SK-N-MC (cell line): ENCODE measurements at regions not wholly inside any gene's neighbourhood (a gene's known extent, or its start where the extent isn't known, plus 50 kb on each side); places are given as distances from the start of the nearest gene placed in this dataset.

Experiments
- DNase-seq: peaks from one replicate; pipeline ENCODE4 v3.0.0-alpha.2; 2011; ENCODE audit warnings: low read depth, low spot score
- H3K27ac ChIP-seq: fragments of 200-600 bp; sonication (generic); 2 replicates; pipeline ENCODE4 v1.5.1; 2016; ENCODE audit warnings: mixed run types
- H3K36me3 ChIP-seq: fragments of 200-600 bp; sonication (generic); 2 replicates; pipeline ENCODE4 v1.6.1; 2017; ENCODE audit warnings: antibody characterized with exemption, low read length, mixed read lengths; ENCODE audit not compliant: insufficient read depth
- H3K4me3 ChIP-seq: fragments of 200-600 bp; sonication (generic); 2 replicates; pipeline ENCODE4 v1.5.1; 2016
- H3K9ac ChIP-seq: fragments of 200-600 bp; sonication (generic); 2 replicates; pipeline ENCODE4 v1.8.0; 2017; ENCODE audit warnings: mixed run types, mixed read lengths; ENCODE audit not compliant: insufficient read length
- H3K9me3 ChIP-seq: fragments of 200-600 bp; sonication (generic); 2 replicates; pipeline ENCODE4 v1.6.1; 2017; ENCODE audit warnings: low read depth, mild to moderate bottlenecking, antibody characterized with exemption, low read length, moderate library complexity, mixed read lengths
- EZH2 ChIP-seq: fragments of 200-600 bp; sonication (generic); IDR thresholded peaks from one replicate; pipeline ENCODE4 v1.6.1; 2017; ENCODE audit warnings: antibody characterized with exemption
- FOXP2 ChIP-seq: optimal IDR thresholded peaks from 2 replicates; pipeline ENCODE3; 2011; ENCODE audit warnings: mild to moderate bottlenecking, moderate library complexity; ENCODE audit not compliant: insufficient read depth; ENCODE audit errors: extremely low read length, control extremely low read depth
- POLR2AphosphoS5 ChIP-seq: IDR thresholded peaks from 2 replicates; pipeline ENCODE4 v1.6.1; 2012; ENCODE audit warnings: mild to moderate bottlenecking, low read depth, low read length, borderline replicate concordance

DNA sequence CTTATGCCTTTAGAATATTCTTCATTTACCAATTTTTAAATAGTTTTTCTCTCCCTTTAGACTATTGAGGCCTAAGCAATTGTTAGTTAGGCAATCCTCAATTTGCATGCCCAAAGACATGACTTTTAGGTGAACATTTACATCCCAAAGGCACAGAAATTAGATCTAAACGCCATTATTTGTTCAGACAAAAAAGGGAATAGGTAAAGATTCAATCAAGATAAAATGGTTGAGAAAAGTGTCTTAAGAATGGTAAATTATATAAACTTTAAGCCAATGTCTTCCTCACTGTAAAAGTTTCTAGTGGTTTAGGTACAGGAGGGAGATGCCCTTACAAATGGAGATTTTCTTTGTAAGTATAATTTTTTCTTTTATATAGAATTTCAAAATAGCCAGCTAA is 50.2 kb upstream of the MME start:
- no peak for DNase-seq
- no peaks in the 10 kb centered on the region; the same call in 1 of the 2 replicates for H3K36me3 ChIP-seq
- no peak for TF ChIP-seq POLR2AphosphoS5
- TF ChIP-seq FOXP2, result no peak
- TF ChIP-seq EZH2, result no peak
- H3K4me3 ChIP-seq, result no peak overlapping the region
- peak overlapping the region; percentile 99; the same call in 1 of the 2 replicates for H3K27ac ChIP-seq
- no peak overlapping the region for H3K9ac ChIP-seq
- no peaks in the 10 kb centered on the region for H3K9me3 ChIP-seq

GRCh38 chr3:155026999-155027591 is 53.0 kb upstream of the MME start:
- TF ChIP-seq POLR2AphosphoS5, result peak; percentile 56; the same call in 1 of the 2 replicates
- TF ChIP-seq FOXP2, result no peak
- TF ChIP-seq EZH2, result no peak
- DNase-seq, result peak; percentile 94
- Histone ChIP-seq H3K4me3 (peak overlapping the region; percentile 26), H3K36me3 (no peaks in the 10 kb centered on the region; the same call in 1 of the 2 replicates), H3K9ac (peak overlapping the region; percentile 4), H3K9me3 (no peaks in the 10 kb centered on the region), H3K27ac (peak overlapping the region; percentile 90)

- no peak overlapping the region for H3K4me3 ChIP-seq
- TF ChIP-seq FOXP2 (no peak), EZH2 (no peak)
- H3K27ac ChIP-seq, result no peak overlapping the region
- no peaks in the 10 kb centered on the region for H3K9me3 ChIP-seq
- no peak overlapping the region for H3K9ac ChIP-seq
- no peaks in the 10 kb centered on the region for H3K36me3 ChIP-seq
- DNase-seq, result no peak
Observed at GRCh38 chr3:155024006-155024638, 56.0 kb upstream of the MME start.

- H3K9me3 ChIP-seq, result no peaks in the 10 kb centered on the region
- no peaks in the 10 kb centered on the region for H3K36me3 ChIP-seq
- H3K27ac ChIP-seq, result no peak overlapping the region
- TF ChIP-seq FOXP2 (no peak), POLR2AphosphoS5 (no peak), EZH2 (no peak)
- no peak overlapping the region for H3K4me3 ChIP-seq
- H3K9ac ChIP-seq, result no peak overlapping the region
- no peak for DNase-seq
Observed at GRCh38 chr3:155022896-155023295, 57.2 kb upstream of the MME start.

DNA sequence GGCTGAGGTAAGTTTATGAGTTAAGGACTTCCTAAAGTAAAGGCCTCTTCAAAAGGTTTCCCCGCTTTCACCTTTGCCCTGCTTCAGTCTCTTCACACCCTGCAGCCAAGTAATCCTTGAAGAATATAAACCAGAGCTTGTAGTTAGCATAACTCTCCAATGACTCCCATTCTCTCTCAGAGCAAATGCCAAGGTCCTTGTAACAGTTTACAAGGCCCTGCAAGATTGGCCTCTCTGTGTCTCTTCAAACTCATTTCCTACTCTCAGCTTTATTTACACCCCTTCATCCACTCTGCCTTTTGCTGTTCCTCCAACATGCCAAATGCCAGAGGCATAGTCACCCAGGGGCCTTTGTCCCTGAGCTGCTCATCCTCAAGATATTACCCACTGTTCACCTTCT is 60.5 kb upstream of the MME start:
- Histone ChIP-seq H3K36me3 (no peaks in the 10 kb centered on the region), H3K27ac (no peak overlapping the region), H3K4me3 (no peak overlapping the region), H3K9ac (no peak overlapping the region), H3K9me3 (no peaks in the 10 kb centered on the region)
- DNase-seq, result no peak
- TF ChIP-seq EZH2, result no peak
- no peak for TF ChIP-seq POLR2AphosphoS5
- no peak for TF ChIP-seq FOXP2

DNA sequence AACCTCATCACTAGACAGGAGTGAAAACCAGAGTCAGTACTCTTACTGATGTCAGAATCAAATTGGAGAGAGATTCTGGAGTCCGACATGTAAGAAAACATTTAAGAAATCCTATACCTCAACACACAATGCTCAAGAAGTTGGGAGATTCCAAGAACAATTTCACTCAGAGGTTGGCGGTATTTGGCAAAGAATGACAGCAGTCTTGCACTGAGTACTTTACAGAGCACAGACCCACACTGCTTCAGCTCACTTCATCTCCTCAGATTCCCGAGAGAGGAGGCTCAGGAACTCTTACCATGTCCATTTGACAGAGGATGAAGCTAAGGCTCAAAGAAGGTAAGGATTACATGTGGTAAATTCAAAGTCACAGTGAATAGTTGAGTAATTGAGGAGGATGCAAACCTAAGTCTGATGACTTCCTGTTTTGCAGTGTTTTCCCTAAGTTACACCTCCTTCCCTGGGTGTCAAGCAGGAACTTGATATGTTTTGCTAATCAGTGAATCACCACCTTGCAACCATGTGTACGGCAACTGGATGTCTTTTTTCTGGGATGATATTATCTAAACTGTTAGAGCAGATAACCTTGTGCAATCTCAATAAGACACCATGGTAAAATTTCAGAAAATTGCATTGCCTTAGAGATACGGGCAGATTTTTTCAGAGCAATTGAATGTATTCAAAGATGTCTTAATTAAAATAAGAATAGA is 61.3 kb upstream of the MME start:
- no peak for TF ChIP-seq FOXP2
- no peak for TF ChIP-seq EZH2
- TF ChIP-seq POLR2AphosphoS5, result no peak
- Histone ChIP-seq H3K9ac (no peak overlapping the region), H3K27ac (no peak overlapping the region), H3K9me3 (no peaks in the 10 kb centered on the region), H3K4me3 (no peak overlapping the region), H3K36me3 (no peaks in the 10 kb centered on the region)
- DNase-seq, result no peak

DNA sequence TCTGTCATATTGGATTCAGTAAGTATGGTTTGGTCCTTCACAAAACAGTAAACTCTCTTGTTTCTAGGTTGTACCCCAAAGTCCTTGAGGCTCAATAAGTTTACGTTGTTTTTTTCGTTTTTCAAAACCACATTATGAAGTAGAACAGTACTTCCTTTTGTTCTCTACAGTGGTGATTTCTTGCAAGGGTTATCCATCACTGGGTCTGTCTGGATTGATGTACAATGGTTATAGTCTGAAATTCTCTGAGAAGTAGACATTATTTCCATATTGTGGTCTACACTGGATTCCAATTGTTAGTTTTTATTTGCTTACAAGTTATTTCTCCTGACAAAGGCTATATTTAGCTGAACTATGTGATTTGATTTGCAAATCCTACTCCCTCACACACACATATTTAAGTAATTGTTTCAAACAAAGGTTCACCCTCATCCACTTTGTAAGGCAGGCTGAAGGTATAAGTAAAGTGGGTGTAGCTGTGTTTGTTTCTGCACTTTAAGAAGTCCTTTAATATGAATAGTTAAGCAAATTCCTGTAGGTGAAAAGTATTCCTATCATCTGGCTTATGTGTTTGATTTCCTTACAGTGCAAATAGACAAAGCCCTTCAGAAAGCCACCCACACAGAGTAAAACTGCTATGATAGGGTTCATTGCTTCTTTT is 64.2 kb upstream of the MME start:
- Histone ChIP-seq H3K9ac (no peak overlapping the region), H3K27ac (no peak overlapping the region), H3K36me3 (no peaks in the 10 kb centered on the region), H3K4me3 (no peak overlapping the region), H3K9me3 (no peaks in the 10 kb centered on the region)
- no peak for DNase-seq
- TF ChIP-seq POLR2AphosphoS5 (no peak), EZH2 (no peak), FOXP2 (no peak)

- Histone ChIP-seq H3K27ac (no peak overlapping the region), H3K4me3 (no peak overlapping the region), H3K9ac (no peak overlapping the region), H3K9me3 (no peaks in the 10 kb centered on the region), H3K36me3 (no peaks in the 10 kb centered on the region)
- no peak for DNase-seq
- TF ChIP-seq FOXP2, result no peak
Observed at GRCh38 chr3:155014953-155015352, 65.2 kb upstream of the MME start.
